ENCODE measurements at regions not wholly inside any gene's neighbourhood (a gene's known extent, or its start where the extent isn't known, plus 50 kb on each side); places are given as distances from the start of the nearest gene placed in this dataset.

DNA sequence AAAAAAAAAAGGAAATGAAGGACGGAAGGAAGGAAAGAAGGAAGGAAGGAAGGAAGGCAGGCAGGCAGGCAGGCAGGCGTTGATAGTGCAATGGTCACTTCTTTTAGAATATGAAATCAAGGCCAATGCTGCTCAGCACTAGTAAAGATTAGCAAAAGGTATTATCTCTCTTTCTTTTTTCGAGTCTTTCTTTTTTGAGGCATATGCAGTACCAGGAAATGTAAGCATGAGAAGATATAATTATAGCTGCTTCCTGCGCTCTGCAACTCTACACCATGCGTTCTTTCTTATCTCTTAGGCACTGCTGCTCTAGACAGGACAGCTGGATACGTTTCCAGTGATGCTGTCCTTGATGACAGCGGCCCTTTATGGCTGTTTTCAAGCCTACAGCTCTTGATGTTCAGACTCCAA, 1512.5 kb upstream of the B3GALT2 start:
- Histone ChIP-seq H3K9me3 (replicated peaks; ENCODE audit: control insufficient read depth, insufficient read depth, low read depth, low read length) (no peaks in the 10 kb centered on the region), H3K4me3 (no peak overlapping the region), H3K27ac (ENCODE audit: extremely low read depth, low read depth, low read length) (peak overlapping the region; percentile 33), H3K4me2 (ENCODE audit: insufficient read depth, low read length) (peak overlapping the region; percentile 35), H3K27me3 (ENCODE audit: control insufficient read depth in 2 of 2, insufficient read depth in 2 of 2, low read length in 2 of 2) (no peaks in the 10 kb centered on the region), H3K9me1 (ENCODE audit: control insufficient read depth, insufficient read depth, low read length) (no peaks in the 10 kb centered on the region), H3K79me2 (ENCODE audit: control insufficient read depth, insufficient read depth, low read length) (no peaks in the 10 kb centered on the region), H3K36me3 (ENCODE audit: control insufficient read depth, insufficient read depth, low read length) (no peaks in the 10 kb centered on the region), H4K20me1 (replicated peaks; ENCODE audit: control insufficient read depth, insufficient read depth, low read length) (no peaks in the 10 kb centered on the region), H2AFZ (ENCODE audit: low read depth, low read length) (peak overlapping the region; percentile 8), H3K4me1 (replicated peaks in 1 of 2; ENCODE audit: control insufficient read depth in 2 of 2, insufficient read depth in 2 of 2, low read length in 2 of 2) (no peaks in the 10 kb centered on the region; a peak in 1 of 5 replicates), H3K9ac (ENCODE audit: insufficient read depth in 1 of 2, low read depth in 2 of 2, low read length in 2 of 2) (peak overlapping the region in 1 of 2 experiments; percentile 30; a peak in 2 of 4 replicates)
- in situ Hi-C loops (cut with MboI) = no loop called here
- WGBS (ENCODE audit: insufficient coverage, low coverage, missing lambda C conversion rate) = 0% methylated on average over 6 of the region's 7 CpGs
- intact Hi-C loops (cut with micrococcal nuclease) = loop anchor here (2.0 to 5.0 kb wide), 2 partner anchors 40 to 163 kb away; no protein-coding TSS in a partner anchor
- peak; percentile 22 to 88 (median 54) for DNase-seq (ENCODE audit: extremely low read depth in 1 of 4, low spot score in 3 of 4)
- peak; percentile 93 for FAIRE-seq
- ATAC-seq = peak; percentile 99
- no TSS peak for BruUV-seq (replicated peaks)
- CTCF ChIA-PET (ENCODE audit: low intra/inter-chr PET ratio) = no interaction called here
- POLR2A ChIA-PET = interaction anchor here (0.8 to 1.7 kb wide), 3 partner anchors 10 to 40 kb away, joined by 3 to 5 read pairs (median 3); no protein-coding TSS in a partner anchor
- peak; percentile 73 for TF ChIP-seq BRD9 (IDR thresholded peaks at IDR 0.05; ENCODE audit: low read depth, partially characterized antibody)
- TF ChIP-seq, protein P1, sequence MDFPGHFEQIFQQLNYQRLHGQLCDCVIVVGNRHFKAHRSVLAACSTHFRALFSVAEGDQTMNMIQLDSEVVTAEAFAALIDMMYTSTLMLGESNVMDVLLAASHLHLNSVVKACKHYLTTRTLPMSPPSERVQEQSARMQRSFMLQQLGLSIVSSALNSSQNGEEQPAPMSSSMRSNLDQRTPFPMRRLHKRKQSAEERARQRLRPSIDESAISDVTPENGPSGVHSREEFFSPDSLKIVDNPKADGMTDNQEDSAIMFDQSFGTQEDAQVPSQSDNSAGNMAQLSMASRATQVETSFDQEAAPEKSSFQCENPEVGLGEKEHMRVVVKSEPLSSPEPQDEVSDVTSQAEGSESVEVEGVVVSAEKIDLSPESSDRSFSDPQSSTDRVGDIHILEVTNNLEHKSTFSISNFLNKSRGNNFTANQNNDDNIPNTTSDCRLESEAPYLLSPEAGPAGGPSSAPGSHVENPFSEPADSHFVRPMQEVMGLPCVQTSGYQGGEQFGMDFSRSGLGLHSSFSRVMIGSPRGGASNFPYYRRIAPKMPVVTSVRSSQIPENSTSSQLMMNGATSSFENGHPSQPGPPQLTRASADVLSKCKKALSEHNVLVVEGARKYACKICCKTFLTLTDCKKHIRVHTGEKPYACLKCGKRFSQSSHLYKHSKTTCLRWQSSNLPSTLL (IDR thresholded peaks at IDR 0.05) = no peak
- TF ChIP-seq ATF1 (CRISPR knock-in tag; IDR thresholded peaks at IDR 0.05) = no peak
- peak; percentile 75 for TF ChIP-seq ATF1 (tag; IDR thresholded peaks at IDR 0.05)
- TF ChIP-seq CHD1 (IDR thresholded peaks at IDR 0.05; ENCODE audit: low read length) = no peak
- no peak for TF ChIP-seq ZNF175 (CRISPR knock-in tag; IDR thresholded peaks at IDR 0.05; ENCODE audit: low read depth)
- TF ChIP-seq ZNF444 (CRISPR knock-in tag; IDR thresholded peaks at IDR 0.05) = no peak
- no peak for TF ChIP-seq KAT8 (IDR thresholded peaks at IDR 0.05; ENCODE audit: low read depth)
- TF ChIP-seq ETS2 (tag; IDR thresholded peaks at IDR 0.05; ENCODE audit: borderline replicate concordance, poor library complexity, severe bottlenecking) = no peak
- peak; percentile 26; the same call in 1 of the 2 replicates for TF ChIP-seq NBN (IDR thresholded peaks at IDR 0.05; ENCODE audit: low read depth)
- TF ChIP-seq THRAP3 (IDR thresholded peaks at IDR 0.05; ENCODE audit: borderline replicate concordance) = no peak
- TF ChIP-seq CBFA2T3 (IDR thresholded peaks at IDR 0.05) = peak; percentile 92
- TF ChIP-seq, protein P2, sequence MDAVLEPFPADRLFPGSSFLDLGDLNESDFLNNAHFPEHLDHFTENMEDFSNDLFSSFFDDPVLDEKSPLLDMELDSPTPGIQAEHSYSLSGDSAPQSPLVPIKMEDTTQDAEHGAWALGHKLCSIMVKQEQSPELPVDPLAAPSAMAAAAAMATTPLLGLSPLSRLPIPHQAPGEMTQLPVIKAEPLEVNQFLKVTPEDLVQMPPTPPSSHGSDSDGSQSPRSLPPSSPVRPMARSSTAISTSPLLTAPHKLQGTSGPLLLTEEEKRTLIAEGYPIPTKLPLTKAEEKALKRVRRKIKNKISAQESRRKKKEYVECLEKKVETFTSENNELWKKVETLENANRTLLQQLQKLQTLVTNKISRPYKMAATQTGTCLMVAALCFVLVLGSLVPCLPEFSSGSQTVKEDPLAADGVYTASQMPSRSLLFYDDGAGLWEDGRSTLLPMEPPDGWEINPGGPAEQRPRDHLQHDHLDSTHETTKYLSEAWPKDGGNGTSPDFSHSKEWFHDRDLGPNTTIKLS (IDR thresholded peaks at IDR 0.05; ENCODE audit: borderline replicate concordance, low read depth) = no peak
- TF ChIP-seq, protein P3, sequence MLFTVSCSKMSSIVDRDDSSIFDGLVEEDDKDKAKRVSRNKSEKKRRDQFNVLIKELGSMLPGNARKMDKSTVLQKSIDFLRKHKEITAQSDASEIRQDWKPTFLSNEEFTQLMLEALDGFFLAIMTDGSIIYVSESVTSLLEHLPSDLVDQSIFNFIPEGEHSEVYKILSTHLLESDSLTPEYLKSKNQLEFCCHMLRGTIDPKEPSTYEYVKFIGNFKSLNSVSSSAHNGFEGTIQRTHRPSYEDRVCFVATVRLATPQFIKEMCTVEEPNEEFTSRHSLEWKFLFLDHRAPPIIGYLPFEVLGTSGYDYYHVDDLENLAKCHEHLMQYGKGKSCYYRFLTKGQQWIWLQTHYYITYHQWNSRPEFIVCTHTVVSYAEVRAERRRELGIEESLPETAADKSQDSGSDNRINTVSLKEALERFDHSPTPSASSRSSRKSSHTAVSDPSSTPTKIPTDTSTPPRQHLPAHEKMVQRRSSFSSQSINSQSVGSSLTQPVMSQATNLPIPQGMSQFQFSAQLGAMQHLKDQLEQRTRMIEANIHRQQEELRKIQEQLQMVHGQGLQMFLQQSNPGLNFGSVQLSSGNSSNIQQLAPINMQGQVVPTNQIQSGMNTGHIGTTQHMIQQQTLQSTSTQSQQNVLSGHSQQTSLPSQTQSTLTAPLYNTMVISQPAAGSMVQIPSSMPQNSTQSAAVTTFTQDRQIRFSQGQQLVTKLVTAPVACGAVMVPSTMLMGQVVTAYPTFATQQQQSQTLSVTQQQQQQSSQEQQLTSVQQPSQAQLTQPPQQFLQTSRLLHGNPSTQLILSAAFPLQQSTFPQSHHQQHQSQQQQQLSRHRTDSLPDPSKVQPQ (CRISPR knock-in tag; IDR thresholded peaks at IDR 0.05; ENCODE audit: borderline replicate concordance) = no peak
- TF ChIP-seq, protein P4, sequence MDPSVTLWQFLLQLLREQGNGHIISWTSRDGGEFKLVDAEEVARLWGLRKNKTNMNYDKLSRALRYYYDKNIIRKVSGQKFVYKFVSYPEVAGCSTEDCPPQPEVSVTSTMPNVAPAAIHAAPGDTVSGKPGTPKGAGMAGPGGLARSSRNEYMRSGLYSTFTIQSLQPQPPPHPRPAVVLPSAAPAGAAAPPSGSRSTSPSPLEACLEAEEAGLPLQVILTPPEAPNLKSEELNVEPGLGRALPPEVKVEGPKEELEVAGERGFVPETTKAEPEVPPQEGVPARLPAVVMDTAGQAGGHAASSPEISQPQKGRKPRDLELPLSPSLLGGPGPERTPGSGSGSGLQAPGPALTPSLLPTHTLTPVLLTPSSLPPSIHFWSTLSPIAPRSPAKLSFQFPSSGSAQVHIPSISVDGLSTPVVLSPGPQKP (CRISPR knock-in tag; IDR thresholded peaks at IDR 0.05) = no peak

All from K562 (cell line).